Right renal cortex interstitium (tissue), 3 donors: ENCODE measurements at regions not wholly inside any gene's neighbourhood (a gene's known extent, or its start where the extent isn't known, plus 50 kb on each side); places are given as distances from the start of the nearest gene placed in this dataset.
A peak's percentile ranks its signal among the peaks of the same experiment; 100 is the strongest.
"Not testable (repeated sequence)": the region's sequence is repeated elsewhere in the genome, so short reads cannot be mapped to it uniquely, and the experiment has no call there.

ENCODE experiments used
- DNase-seq, 3 donors: peaks; one replicate each; pipeline ENCODE4 v3.0.0-alpha.2; 2013; ENCODE audit warnings: low read depth in 3 of 3, low spot score in 2 of 3

DNA sequence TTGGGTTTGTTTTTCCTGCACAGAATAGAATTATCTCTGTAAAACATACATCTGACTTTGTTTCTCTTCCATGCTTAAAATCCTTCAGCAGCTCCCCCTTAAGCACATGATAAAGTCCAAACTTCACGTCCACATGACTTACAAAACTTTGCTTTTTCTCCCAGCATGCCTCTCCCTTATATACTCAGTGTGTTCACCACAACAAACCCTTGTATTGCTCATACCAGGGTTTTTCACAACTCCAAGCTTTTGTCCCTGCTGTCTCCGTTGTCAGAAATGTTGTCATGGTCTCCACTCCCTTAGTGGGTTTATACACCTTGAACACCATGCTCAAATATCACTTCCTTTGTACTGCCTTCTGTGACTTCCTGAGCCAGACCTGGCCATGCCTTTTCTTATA, 91.1 kb upstream of the MITF start:
- DNase-seq, result no peak

- no peak for DNase-seq
These were observed 91.7 kb upstream of the MITF start for GRCh38 chr3:69647511-69648110.

- DNase-seq, result no peak
These were observed 92.2 kb upstream of the MITF start for GRCh38 chr3:69647081-69647480.

DNA sequence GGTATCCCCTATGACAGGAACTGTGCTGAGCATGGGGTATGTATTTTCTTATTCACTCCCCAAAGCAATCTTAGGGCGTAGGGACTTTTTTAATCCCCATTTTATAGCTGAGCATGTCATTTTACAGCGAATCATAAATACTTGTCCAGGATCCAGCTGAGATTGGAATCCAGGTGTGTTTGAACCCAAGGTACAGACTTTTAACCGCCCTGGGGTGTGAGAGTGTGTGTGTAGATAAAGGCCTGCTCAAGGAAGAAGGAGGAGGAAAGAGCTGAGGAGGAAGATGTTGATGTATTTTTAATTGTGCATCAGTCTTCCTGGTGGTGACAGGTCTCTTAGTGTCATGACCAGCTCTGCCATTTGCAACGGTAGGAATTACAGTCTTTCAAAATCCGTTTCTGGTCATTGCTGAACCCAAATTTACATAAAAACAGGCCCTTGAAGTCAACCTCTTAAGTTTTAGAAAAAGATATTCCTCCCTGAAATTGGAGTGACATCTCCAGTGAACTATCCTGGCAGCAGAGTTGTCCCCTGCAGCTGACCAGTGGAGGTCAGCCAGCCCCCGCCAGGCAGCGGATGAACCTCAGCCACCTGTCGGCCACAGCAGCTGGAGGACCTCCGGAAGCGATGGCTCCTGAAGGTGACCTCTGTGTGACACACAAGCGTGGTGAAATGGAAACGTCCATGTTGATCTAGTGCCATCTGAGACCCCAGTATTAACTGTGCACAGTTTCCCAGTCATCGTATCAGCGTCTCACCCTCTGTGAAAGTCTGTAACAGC, 92.8 kb upstream of the MITF start:
- DNase-seq, result no peak

- DNase-seq, result no peak
These were observed 96.7 kb upstream of the MITF start for GRCh38 chr3:69642606-69643005.

GRCh38 chr3:69639851-69640250, 99.4 kb upstream of the MITF start:
- DNase-seq, result no peak

DNA sequence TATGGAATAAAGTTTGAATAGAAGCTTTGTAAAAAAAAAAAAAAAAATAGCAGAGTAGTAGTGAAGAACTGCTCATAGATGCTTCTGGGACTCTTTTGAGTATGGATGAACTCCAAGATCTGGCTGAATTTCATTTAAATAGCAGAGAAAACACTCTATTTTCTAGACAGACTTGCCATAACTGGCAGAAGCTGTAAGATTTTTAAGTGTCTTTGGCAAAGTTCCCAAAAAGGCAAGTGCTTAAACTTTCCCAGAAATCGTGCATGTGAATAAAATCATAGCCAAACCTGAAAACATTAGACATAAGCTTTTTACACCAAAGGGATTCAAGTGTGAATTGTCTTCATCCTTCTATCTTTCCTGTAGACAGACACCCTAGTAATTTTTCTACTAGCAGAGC, 110.3 kb upstream of the MITF start:
- DNase-seq, result peak in 1 of 3 donors; percentile 4

GRCh38 chr3:69613286-69613685, 126.0 kb upstream of the MITF start:
- no peak for DNase-seq

GRCh38 chr3:69612791-69613190, 126.5 kb upstream of the MITF start:
- no peak for DNase-seq

- DNase-seq, result not testable (repeated sequence)
These were observed 129.7 kb upstream of the MITF start for GRCh38 chr3:69609566-69609965.

DNA sequence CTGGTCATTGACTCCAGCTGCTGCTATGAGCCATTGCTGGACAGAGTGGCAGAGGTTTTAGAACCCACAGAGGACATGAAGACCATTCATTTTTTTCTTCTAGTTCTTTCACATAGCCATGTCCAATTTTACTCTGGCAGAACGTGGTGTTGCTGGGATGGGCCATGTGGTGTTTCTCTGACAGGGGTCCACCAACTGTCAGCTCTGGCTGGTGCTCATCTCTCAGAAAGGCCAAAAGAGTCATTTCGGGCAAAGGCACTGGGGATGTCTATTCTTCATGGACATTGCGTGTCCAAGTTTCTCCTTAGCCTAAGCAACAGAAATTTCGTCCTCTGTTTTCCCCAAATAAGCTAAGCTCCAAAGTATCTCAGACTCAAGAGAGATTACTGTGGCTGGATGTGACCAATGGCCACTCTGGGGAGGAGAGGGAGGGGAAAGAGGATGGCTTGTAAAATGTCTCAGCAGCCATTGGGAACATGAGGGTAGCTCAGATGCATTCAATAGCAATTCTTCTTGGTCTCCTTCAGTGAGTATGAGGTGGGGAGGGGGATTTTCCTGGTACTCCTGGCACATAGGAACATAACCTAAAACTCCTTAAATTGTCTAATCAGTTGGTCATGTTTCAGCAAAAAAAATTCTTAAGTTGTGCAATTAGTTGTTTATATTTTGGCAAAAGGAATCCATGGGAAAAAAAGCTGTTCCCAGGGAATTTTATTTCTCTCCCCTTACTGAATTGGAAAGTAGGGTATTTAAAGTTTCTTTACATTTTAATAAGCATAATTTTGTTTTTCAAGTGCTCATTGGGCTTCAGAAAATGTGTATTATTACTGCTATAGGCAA, 131.6 kb upstream of the MITF start:
- DNase-seq, result no peak

DNA sequence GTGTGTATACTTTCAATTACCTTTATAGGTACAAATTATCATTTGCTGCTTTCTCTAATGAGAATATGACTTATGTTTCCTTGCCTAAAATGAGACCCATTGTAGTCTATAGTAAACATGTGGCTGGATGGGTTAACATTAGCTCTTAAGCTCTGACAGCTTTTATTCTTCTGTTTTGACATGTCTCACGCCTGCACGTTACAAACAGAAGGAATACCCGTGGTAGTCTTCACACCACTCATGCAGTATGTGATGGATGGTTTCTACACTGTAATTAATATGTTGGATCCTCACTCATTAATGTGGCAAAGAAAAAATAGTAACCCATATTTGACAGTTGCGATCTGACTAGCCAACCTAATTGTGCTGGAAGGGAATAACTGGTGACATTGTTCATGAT, 133.4 kb upstream of the MITF start:
- no peak for DNase-seq

- no peak for DNase-seq
These were observed 134.4 kb upstream of the MITF start for GRCh38 chr3:69604735-69605450.

GRCh38 chr3:69602112-69602511, 137.2 kb upstream of the MITF start:
- DNase-seq, result no peak

DNA sequence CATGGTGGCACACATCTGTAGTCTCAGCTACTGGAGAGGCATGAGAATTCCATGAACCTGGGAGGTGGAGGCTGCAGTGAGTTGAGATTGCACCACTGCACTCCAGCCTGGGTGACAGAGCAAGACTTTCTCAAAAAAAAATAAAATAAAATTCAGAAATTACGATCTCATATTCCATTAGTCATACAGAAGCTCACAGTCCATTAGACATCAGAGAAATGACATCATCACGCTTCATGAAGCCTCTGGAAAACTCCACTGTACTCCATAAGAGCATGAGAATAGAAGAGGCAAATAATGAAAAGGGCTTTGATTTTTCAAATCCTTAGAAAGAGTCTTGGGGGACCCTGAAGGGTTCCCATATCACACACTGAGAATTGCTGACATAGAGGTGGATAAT, 145.0 kb upstream of the MITF start:
- no peak for DNase-seq

- no peak for DNase-seq
These were observed 148.0 kb upstream of the MITF start for GRCh38 chr3:69591164-69591736.

DNA sequence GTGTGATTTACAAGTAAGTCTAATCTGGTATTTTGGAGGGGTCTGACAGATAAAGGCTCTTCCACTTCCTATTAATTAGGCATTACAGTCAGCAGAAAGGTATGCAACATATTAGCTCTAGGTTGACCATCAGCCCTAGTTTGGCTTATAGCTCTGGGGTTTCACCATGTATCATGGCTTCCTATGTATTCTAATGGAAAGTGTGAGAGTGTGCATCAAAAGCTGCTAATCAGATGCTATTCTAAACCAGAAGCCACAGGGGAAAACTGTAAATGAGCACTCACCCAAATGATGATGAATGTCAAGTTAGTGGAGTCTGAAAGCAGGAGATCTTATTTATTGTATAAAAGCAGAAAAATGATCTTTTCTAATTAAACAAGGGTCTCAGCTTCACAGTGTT, 149.2 kb upstream of the MITF start:
- no peak for DNase-seq

GRCh38 chr3:69588170-69588569, 151.1 kb upstream of the MITF start:
- DNase-seq, result no peak

GRCh38 chr3:69585472-69585871, 153.8 kb upstream of the MITF start:
- no peak for DNase-seq

- no peak for DNase-seq
These were observed 157.2 kb upstream of the MITF start for GRCh38 chr3:69582044-69582443.
